GM10266 (cell line): ENCODE measurements at regions not wholly inside any gene's neighbourhood (a gene's known extent, or its start where the extent isn't known, plus 50 kb on each side); places are given as distances from the start of the nearest gene placed in this dataset.

Experiments used
- DNase-seq: peaks from one replicate; pipeline ENCODE4 v3.0.0; 2012; ENCODE audit errors: extremely low spot score
- CTCF ChIP-seq: IDR thresholded peaks from 2 replicates; pipeline ENCODE4 v1.5.1; 2012; ENCODE audit warnings: mild to moderate bottlenecking, low read depth; ENCODE audit not compliant: control insufficient read depth, insufficient read depth; ENCODE audit errors: missing control alignments

GRCh38 chr16:56032072-56032471, 156.9 kb upstream of the CES5A start:
- DNase-seq: no peak
- TF ChIP-seq CTCF: no peak

- no peak for TF ChIP-seq CTCF
- DNase-seq: no peak
These were observed 153.9 kb upstream of the CES5A start for GRCh38 chr16:56029026-56029425.

GRCh38 chr16:56022818-56023217, 147.6 kb upstream of the CES5A start:
- no peak for DNase-seq
- no peak for TF ChIP-seq CTCF

DNA sequence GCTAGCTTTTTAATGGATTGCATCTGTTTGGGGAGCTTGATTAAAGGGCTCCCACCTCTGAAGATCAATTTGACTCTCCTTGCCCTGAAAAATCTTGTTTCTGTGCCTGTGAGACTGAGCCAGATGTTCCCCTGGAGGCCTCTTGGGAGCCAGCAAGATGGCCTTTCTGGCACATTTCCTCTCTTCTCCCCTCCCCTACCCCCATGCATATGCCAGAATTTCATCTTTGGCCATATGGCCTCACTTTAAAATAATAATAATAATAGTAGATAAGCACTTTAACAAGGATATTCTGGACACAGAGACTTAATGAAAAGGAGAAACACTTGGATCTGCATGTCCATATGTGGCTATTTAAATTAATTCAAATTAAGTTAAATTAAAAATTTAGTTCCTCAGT, 144.1 kb upstream of the CES5A start:
- DNase-seq: no peak
- TF ChIP-seq CTCF: no peak

DNA sequence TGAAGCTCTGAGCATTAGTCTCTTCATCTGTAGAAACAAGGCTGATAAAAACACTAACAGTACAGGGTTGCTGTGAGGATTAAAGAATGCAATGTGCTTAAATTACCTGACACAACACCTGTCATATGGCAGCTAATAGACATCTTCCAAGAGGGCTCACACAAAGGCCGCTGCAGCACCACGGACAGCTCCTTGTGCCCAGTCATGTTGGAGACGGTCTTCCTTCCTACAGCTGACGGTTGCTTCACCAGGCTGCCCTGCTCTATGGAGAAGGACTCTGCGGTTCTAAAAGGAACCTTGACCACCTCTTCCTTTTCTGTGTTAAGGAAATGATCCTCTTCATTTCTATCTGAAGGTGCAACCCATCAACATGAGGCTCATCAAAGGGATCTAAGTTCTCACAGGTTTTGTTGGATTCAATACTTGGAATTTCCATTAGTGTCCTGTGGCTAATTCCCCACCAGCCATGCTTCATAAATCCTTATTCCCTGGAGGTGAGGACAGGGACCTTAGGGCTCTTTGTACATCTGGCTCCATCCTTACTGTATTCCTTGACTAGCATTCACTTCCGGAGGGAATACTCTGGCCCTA, 138.9 kb upstream of the CES5A start:
- no peak for DNase-seq
- TF ChIP-seq CTCF: no peak

GRCh38 chr16:56012482-56012811, 137.3 kb upstream of the CES5A start:
- TF ChIP-seq CTCF: no peak
- no peak for DNase-seq

- DNase-seq: no peak
- no peak for TF ChIP-seq CTCF
These were observed 136.8 kb upstream of the CES5A start for GRCh38 chr16:56011808-56012481.
